OCI-LY7 (cell line): ENCODE measurements at regions not wholly inside any gene's neighbourhood (a gene's known extent, or its start where the extent isn't known, plus 50 kb on each side); places are given as distances from the start of the nearest gene placed in this dataset.

Experiments
- BruUV-seq: library from RNA; stranded (reverse); fragments of 400-500 nt; replicated peaks from 2 replicates; lab custom pipeline; 2021; lab: Mats Ljungman, UMichigan
- CTCF ChIA-PET: fragments of 300-600 bp; sonication (Branson Sonifier 250); formaldehyde crosslinking; loops from one replicate; lab custom pipeline; 2022; ENCODE audit warnings: antibody characterized with exemption; ENCODE audit not compliant: unreplicated experiment; lab: Charles Lee
- POLR2A ChIA-PET: fragments of 300-600 bp; sonication (Branson Sonifier 250); formaldehyde crosslinking; loops from one replicate; lab custom pipeline; 2022; ENCODE audit warnings: antibody characterized with exemption; lab: Charles Lee
- DNase-seq: peaks from one replicate; pipeline ENCODE4 v3.0.0-alpha.2; 2015; ENCODE audit warnings: low spot score
- H2AFZ ChIP-seq: fragments of 200-600 bp; sonication (generic), shearing (Covaris generic); 2 replicates; pipeline ENCODE4 v1.6.1; 2014; ENCODE audit warnings: mild to moderate bottlenecking, antibody characterized with exemption, low read length, moderate library complexity
- H3K27ac ChIP-seq: fragments of 200-600 bp; sonication (generic); 2 replicates; pipeline ENCODE4 v1.5.1; 2014; ENCODE audit warnings: mixed run types, low read depth, mild to moderate bottlenecking, moderate library complexity, low read length, inconsistent platforms; ENCODE audit not compliant: poor library complexity, severe bottlenecking
- H3K36me3 ChIP-seq: fragments of 200-600 bp; sonication (generic); 2 replicates; pipeline ENCODE4 v1.6.1; 2014; ENCODE audit warnings: mild to moderate bottlenecking, antibody characterized with exemption, low read length, moderate library complexity, mixed read lengths; ENCODE audit not compliant: insufficient read depth
- H3K4me1 ChIP-seq: fragments of 200-600 bp; sonication (generic); 2 replicates; pipeline ENCODE4 v1.5.1; 2014; ENCODE audit warnings: mild to moderate bottlenecking, low read length; ENCODE audit not compliant: insufficient read depth, poor library complexity, severe bottlenecking
- H3K4me2 ChIP-seq: fragments of 200-600 bp; sonication (generic); 2 replicates; pipeline ENCODE4 v1.6.1; 2014; ENCODE audit warnings: mild to moderate bottlenecking, low read length
- H3K4me3 ChIP-seq: fragments of 200-600 bp; sonication (generic); 2 replicates; pipeline ENCODE4 v1.5.1; 2014; ENCODE audit warnings: mild to moderate bottlenecking, low read depth, low read length; ENCODE audit not compliant: poor library complexity, severe bottlenecking
- H3K79me2 ChIP-seq: fragments of 200-600 bp; sonication (generic); 2 replicates; pipeline ENCODE4 v1.6.1; 2016; ENCODE audit warnings: low read depth, mild to moderate bottlenecking, low read length, moderate library complexity, mixed read lengths; ENCODE audit not compliant: insufficient read depth
- H3K9me2 ChIP-seq: fragments of 200-600 bp; sonication (generic); 2 replicates; pipeline ENCODE4 v1.6.1; 2016; ENCODE audit warnings: mild to moderate bottlenecking, low read length, mixed read lengths; ENCODE audit not compliant: insufficient read depth
- H3K9me3 ChIP-seq: fragments of 200-600 bp; sonication (generic); 2 replicates; pipeline ENCODE4 v1.6.1; 2014; ENCODE audit warnings: mild to moderate bottlenecking, mixed run types, low read length, mixed read lengths
- H4K20me1 ChIP-seq: fragments of 200-600 bp; sonication (generic); 2 replicates; pipeline ENCODE4 v1.6.1; 2014; ENCODE audit warnings: mild to moderate bottlenecking, antibody characterized with exemption, low read length, moderate library complexity, mixed read lengths; ENCODE audit not compliant: insufficient read depth
- CTCF ChIP-seq: fragments of 200-600 bp; sonication (generic); conservative IDR thresholded peaks from 2 replicates; pipeline ENCODE4 v1.5.1; 2014; ENCODE audit warnings: mild to moderate bottlenecking, antibody characterized with exemption, low read length, moderate library complexity, mixed read lengths
- EZH2phosphoT487 ChIP-seq: fragments of 200-600 bp; sonication (generic); IDR thresholded peaks from 2 replicates; pipeline ENCODE4 v1.6.1; 2018; ENCODE audit warnings: low read depth, borderline replicate concordance, mild to moderate bottlenecking, mixed run types, antibody characterized with exemption, low read length, moderate library complexity, mixed read lengths
- intact Hi-C: fragments of 100-400 bp; cut with micrococcal nuclease; formaldehyde crosslinking; loops from one replicate; pipeline ENCODE4 v1.10.0; 2022; ENCODE audit not compliant: unreplicated experiment

- Histone ChIP-seq H2AFZ (no peak overlapping the region), H3K27ac (no peak overlapping the region), H3K4me1 (no peaks in the 10 kb centered on the region), H3K36me3 (no peaks in the 10 kb centered on the region), H3K4me3 (no peak overlapping the region), H3K4me2 (no peak overlapping the region), H4K20me1 (no peaks in the 10 kb centered on the region), H3K79me2 (no peaks in the 10 kb centered on the region), H3K9me3 (no peaks in the 10 kb centered on the region), H3K9me2 (no peaks in the 10 kb centered on the region)
- BruUV-seq: no TSS peak
- DNase-seq: no peak
- intact Hi-C loops: no loop called here
- ChIA-PET POLR2A (interaction anchor here (0.7 kb wide), 1 partner anchor 64 kb away, joined by 3 read pairs; no protein-coding TSS in a partner anchor), CTCF (no interaction called here)
- no peak for TF ChIP-seq EZH2phosphoT487
- TF ChIP-seq CTCF: no peak
These were observed 76.9 kb upstream of the SCOC start for GRCh38 chr4:140296335-140297220.

GRCh38 chr4:140293979-140294378 is 79.5 kb upstream of the SCOC start:
- TF ChIP-seq EZH2phosphoT487 (no peak), CTCF (no peak)
- H3K36me3 ChIP-seq: no peaks in the 10 kb centered on the region
- intact Hi-C loops: no loop called here
- no peaks in the 10 kb centered on the region for H3K9me3 ChIP-seq
- no TSS peak for BruUV-seq
- H3K79me2 ChIP-seq: no peaks in the 10 kb centered on the region
- H3K4me1 ChIP-seq: no peaks in the 10 kb centered on the region
- H3K4me2 ChIP-seq: no peak overlapping the region
- no peaks in the 10 kb centered on the region for H3K9me2 ChIP-seq
- ChIA-PET POLR2A (no interaction called here), CTCF (no interaction called here)
- no peaks in the 10 kb centered on the region for H4K20me1 ChIP-seq
- H2AFZ ChIP-seq: no peak overlapping the region
- DNase-seq: no peak
- H3K27ac ChIP-seq: no peak overlapping the region
- no peak overlapping the region for H3K4me3 ChIP-seq

GRCh38 chr4:140291259-140291658 is 82.2 kb upstream of the SCOC start:
- BruUV-seq: no TSS peak
- no peaks in the 10 kb centered on the region for H3K36me3 ChIP-seq
- H3K4me2 ChIP-seq: no peak overlapping the region
- H3K9me2 ChIP-seq: no peaks in the 10 kb centered on the region
- H2AFZ ChIP-seq: no peak overlapping the region
- intact Hi-C loops: no loop called here
- POLR2A ChIA-PET: no interaction called here
- DNase-seq: no peak
- no peak overlapping the region for H3K27ac ChIP-seq
- CTCF ChIA-PET: no interaction called here
- no peak overlapping the region for H3K4me3 ChIP-seq
- H3K4me1 ChIP-seq: no peaks in the 10 kb centered on the region
- H4K20me1 ChIP-seq: no peaks in the 10 kb centered on the region
- TF ChIP-seq CTCF (no peak), EZH2phosphoT487 (no peak)
- H3K9me3 ChIP-seq: no peaks in the 10 kb centered on the region
- no peaks in the 10 kb centered on the region for H3K79me2 ChIP-seq
